ENCODE measurements at regions not wholly inside any gene's neighbourhood (a gene's known extent, or its start where the extent isn't known, plus 50 kb on each side); places are given as distances from the start of the nearest gene placed in this dataset.

DNA sequence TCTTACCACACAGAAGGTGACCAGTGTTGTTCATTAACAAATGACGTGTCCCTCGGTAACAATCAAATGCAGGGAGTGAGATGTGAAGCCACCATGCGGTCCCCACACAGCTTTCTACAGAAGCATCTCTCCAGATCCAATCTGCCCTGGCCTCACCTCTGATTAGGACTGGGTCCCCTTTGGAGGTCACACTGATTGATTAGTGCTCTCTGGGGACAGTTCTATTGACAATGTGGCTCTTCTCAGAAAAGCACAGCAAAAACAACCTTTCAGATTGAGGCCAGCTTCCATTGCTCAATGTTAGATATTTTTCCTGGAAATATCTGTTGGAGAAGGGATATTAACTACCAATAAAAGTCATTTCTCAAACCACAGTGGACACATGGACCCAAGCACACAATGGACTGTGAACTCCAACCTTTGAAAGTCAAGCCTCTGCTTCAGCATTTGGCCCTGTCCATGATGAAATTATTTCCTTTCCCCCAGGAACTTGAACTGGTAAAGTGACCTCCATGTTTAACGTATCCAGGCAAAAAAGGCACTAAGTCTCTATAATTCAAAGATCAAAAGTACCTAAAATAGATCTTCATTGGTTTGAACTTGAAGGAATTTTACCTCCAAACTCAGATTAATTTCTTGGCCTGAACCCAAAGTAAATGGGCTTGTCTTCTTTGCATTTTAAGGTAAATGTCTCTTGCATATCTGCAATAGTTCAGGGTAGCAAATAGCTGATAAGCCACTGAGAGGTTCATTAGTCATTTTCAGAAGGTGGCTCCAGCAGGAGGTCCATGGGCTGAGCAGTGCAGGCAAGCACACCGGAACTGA lies 118.5 kb downstream of the FOXA2 start:
- DNase-seq = no peak

GRCh38 chr20:22464312-22465003 lies 119.9 kb downstream of the FOXA2 start:
- DNase-seq = no peak

DNA sequence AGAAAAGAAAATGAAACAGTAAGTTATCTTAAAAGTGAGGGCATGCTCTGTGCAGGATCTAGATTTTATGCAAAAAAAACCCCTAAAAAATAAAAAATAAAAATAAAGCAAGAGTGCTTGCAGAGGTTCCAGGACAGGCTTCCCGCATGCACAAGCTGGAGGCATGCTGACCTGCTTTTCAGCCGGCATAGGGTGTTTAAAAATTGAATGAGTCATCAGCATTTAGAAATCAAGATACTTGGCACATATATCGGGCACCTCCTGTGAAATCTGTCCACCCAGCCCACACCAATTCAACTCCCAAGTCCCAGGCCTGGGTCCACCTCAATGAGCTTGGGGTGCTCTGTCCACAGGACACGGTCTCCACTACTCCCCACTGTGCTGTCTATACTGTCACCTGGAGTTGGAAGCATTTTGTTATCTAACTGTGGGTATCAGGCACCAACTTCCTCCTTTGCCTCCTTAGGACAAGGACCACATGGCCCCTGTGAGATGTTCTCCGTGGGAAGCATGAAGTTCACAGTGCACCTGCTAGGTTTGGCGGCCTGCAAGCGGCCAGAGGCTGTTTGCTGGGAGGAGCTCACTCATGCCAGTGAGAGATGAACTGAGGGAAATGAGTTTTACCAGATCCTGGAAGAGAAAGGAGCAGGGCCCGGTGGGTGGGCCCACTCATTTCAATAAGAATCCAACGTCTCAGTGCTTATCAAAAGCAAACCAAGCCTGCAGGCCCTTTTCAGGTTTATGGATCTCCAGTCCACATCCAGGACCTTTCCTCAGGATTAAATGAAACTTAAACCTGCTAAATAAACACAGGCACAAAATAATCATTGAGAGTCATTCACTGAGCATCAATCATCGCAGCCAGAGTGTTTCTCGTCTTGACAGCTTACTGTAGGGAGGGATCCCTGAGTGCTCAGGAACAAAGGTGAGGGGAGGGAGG lies 121.1 kb downstream of the FOXA2 start:
- no peak for DNase-seq

- DNase-seq = no peak
Measured at GRCh38 chr20:22460803-22461202, 123.6 kb downstream of the FOXA2 start.

- DNase-seq = no peak
Measured at GRCh38 chr20:22460231-22460630, 124.1 kb downstream of the FOXA2 start.

- DNase-seq = no peak
Measured at GRCh38 chr20:22459754-22460153, 124.6 kb downstream of the FOXA2 start.

GRCh38 chr20:22456109-22456508 lies 128.3 kb downstream of the FOXA2 start:
- DNase-seq = no peak

- DNase-seq = no peak
Measured at GRCh38 chr20:22455259-22455658, 129.1 kb downstream of the FOXA2 start.

- DNase-seq = no peak
Measured at GRCh38 chr20:22453244-22454080, 130.9 kb downstream of the FOXA2 start.

DNA sequence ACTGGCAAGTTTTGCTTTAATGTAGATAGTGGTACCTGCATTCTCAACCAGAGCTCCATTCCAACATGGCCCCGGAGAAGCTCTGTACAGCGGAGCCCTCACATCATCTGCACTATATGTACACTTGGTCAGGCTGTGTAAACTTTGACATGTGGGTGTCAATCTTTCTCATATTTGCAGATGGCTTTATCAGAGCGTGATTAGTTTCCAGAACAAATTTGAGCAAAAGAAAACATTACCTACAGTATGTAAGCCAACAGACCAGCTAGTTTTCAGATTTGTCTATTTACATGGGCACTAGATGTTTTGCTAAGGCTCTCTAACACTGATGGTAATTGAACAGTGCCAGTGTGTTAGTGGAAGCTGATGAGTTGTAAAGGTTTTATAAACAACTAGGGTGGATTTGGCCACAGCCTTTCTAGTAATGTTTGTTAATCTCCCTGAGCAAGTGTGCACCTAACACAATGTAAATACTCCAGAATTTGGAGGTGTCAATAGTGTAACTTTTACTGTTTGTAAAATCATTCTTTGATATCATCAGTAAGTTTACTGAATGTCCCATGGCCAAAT lies 131.8 kb downstream of the FOXA2 start:
- no peak for DNase-seq

- no peak for DNase-seq
Measured at GRCh38 chr20:22450537-22450936, 133.8 kb downstream of the FOXA2 start.

DNA sequence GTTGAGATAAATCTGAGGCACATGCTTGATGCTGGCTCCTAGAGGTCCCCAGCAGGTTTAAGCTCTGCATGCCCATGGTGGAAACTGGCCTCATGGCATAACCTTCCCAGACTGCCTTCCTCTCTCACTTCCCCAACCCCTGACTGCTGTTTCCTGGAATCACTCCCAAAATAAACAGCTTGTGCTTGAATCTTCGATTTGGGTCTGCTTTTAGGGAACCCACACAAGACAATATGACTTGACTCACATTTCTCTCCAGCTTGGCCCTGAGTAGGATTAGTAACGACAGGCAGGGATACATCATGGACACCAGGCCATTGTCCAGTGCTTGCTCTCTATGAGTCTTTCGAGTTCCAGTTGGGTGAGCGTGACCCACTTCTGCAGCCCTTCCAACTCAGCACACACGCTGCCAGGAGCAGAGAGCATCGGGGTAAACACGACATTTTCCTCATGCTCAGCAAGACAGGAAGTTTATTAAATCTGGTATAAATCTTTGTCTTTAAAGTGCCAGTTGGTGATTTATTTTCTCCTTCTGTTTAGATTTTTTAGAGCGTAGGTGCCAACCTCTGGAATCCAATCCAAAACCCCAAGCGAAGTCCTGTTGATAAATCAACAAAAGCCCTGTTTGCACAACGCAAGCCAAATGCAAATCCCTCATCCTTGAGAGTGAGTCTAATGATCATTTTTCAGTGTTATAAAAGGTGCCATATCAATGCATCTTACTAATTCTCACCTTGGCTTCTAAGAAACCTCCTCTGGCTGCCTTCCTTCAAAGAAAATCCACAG lies 135.0 kb downstream of the FOXA2 start:
- no peak for DNase-seq

DNA sequence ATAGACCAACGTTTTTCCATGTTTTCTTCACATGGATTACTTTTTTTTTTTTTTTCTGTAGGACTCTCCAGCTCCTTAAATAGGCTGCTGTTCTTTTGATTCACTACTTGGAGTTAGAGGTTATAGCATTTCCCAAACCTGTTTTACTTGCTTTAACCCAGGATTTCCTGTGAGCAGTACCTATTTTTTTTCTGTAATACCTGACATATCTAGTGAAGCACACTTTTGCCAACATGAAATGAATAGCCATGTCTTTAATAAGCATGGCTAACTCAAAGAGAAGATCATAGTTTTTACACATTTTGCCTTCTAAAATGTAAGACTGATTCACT lies 137.0 kb downstream of the FOXA2 start:
- DNase-seq = no peak

GRCh38 chr20:22446613-22447446 lies 137.5 kb downstream of the FOXA2 start:
- no peak for DNase-seq

DNA sequence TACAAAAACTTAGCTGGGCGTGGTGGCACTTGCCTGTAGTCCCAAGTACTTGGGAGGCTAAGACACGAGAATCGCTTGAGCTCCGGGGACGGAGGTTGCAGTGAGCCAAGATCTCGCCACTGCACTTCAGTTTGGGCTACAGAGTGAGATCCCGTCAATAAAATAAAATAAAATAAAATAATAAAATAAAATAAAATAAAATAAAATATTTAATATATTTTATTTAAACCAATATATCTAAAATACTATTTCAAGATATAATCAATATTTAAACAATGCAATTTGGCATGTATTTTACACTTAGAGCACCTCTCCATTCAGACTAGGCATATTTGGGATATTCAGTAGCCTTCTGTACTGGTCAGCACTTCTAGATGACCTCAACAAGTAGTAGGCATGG lies 142.1 kb downstream of the FOXA2 start:
- DNase-seq = no peak

DNA sequence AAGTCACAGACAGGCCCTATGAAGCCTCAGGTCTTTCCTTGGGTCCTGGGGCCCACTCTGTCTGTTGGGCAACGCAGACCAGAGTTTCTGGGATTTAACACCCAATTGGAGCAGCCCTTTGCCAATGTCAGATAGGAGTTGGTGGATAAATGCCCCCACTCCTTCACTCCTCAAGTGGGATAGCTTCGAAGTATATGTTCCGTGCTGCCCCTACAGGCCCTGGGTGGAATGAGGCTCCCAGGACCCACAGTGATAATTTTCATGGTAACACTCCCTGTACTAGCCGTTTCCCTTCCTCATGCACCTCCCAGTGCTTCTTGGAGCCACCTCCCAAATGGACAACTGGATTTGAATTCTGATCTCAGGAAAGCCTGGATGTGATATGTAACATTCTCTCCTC lies 145.4 kb downstream of the FOXA2 start:
- DNase-seq = no peak

DNA sequence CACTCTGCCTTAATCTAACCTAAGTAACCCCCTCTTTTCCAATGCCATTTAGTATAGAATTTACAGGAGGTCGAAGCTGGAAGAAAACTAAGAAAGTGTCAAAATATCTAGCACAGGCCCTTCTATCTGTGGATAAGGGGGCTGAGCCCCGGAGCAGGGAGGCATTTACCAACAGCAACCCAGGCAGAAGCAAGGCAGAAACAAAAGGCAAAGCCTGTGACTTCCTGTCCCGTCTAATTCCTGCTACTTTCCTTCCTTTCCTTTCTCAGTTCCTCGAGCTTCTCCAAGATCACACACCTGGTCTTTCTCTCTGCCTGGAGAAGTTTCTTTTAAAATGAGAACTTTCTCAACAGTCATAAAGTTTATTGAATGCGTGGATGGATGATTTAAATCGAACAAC lies 146.0 kb downstream of the FOXA2 start:
- DNase-seq = no peak

DNA sequence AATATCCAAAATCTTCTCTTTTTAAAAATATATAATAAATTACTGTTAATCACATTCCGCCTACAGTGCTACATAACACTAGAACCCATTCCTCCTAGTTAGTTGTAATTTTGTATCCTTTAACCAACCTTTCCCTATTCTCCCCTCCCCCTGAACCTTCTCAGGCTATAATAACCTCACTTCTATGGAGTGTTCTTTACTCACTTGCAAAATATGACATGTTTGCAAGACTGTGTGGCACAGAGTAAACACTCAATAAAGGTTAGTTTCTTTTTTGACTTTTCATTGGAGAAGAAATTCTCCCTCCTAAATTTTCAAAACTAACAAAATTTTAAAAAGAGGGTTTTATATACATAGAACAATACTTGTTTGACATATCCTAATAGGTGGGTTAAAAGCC lies 147.0 kb downstream of the FOXA2 start:
- DNase-seq = no peak

- no peak for DNase-seq
Measured at GRCh38 chr20:22431419-22431818, 153.0 kb downstream of the FOXA2 start.

DNA sequence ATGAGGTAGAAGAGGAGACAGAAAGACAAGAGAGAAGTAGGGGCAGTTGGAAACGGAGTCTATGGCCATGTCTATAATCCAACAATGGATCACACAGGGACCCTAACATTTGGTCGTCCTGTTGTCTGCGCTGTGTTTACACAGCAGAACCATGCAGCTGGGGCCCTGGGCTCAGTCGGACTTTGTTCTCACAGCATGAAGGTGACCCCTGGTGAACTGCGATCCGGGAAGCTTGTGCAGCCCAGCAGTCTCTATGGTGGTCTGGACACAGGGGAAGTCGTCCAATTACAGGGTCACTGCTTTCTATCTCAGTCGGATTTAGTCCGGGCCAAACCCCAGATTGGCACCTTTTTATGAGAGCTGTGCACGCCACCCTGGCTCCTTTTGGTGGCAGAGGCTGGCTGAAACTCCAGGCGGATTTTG lies 153.6 kb downstream of the FOXA2 start:
- DNase-seq = no peak

Data from CD4-positive, alpha-beta T cell treated with Interferon gamma for 1 hour (primary cell).